Hepatic stellate cell (primary cell): ENCODE measurements at regions not wholly inside any gene's neighbourhood (a gene's known extent, or its start where the extent isn't known, plus 50 kb on each side); places are given as distances from the start of the nearest gene placed in this dataset.

ENCODE experiments used
- DNase-seq: peaks from one replicate; pipeline ENCODE4 v3.0.0; 2011; ENCODE audit warnings: low spot score

DNA sequence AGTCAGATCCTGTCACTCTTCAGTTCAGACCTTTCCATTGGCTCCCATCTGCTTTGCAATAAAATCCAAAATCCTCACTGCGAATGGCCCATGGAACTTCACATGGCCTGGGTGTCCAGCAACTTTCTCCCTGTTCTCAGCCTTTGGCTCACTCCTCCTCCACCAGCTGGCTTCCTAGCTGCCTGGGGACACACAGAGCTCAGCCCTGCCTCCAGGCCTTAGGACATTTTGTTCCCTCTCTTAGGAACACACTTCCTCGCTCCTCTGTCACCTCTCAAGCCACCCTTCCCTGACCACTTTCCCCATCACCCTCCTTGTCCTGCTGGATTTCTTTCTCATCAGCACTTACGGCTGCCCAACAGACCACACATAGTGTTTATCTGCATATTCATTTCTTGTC lies 419.6 kb downstream of the MED13L start:
- DNase-seq: no peak

- DNase-seq: no peak
Observed at GRCh38 chr12:115857160-115857920, 420.2 kb downstream of the MED13L start.

DNA sequence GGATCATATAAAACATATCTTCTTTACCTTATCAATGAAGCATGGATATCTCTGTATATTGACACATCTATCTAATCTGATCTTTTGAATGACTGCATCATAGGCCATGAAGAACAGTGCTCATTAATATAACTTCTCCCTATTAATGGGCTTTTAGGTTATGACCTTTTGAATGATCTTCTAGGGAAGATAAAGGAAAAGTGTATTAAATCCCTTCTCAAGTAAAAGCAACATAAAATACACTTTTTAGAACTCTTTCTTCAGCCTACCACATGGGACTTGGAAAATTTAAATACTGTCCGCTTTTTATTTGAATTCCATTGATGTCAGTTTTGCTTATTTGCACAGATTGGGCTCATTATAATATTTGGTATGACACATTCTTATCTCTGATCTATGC lies 425.4 kb downstream of the MED13L start:
- DNase-seq: no peak

GRCh38 chr12:115850957-115851356 lies 426.5 kb downstream of the MED13L start:
- DNase-seq: no peak

- no peak for DNase-seq
Observed at GRCh38 chr12:115849262-115849943, 428.1 kb downstream of the MED13L start.

GRCh38 chr12:115847398-115847797 lies 430.1 kb downstream of the MED13L start:
- no peak for DNase-seq

GRCh38 chr12:115846516-115846915 lies 431.0 kb downstream of the MED13L start:
- no peak for DNase-seq

GRCh38 chr12:115840159-115840558 lies 437.3 kb downstream of the MED13L start:
- no peak for DNase-seq

- DNase-seq: no peak
Observed at GRCh38 chr12:115838952-115839351, 438.5 kb downstream of the MED13L start.

- no peak for DNase-seq
Observed at GRCh38 chr12:115837220-115837619, 440.3 kb downstream of the MED13L start.

- DNase-seq: no peak
Observed at GRCh38 chr12:115835445-115835844, 442.0 kb downstream of the MED13L start.

DNA sequence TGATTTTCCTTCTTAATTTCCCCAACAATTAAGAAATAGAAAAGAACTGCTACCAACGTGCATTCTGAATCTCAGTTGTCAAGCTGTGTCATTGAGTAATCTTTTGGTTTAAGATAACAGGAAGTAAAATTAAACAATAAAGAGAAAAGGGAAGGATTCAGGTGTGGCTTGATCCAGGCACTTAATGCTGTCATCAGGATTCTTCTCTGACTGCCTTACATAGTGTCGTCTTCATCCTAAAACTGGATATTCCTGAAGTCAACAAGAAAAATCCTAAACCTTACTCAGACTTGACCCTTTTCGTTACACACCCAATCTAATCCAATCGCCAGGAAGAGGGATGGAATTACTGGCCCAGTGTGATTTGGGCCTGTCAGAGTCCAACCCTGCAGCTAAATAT lies 443.8 kb downstream of the MED13L start:
- no peak for DNase-seq

GRCh38 chr12:115830633-115831032 lies 446.9 kb downstream of the MED13L start:
- DNase-seq: no peak

GRCh38 chr12:115830070-115830469 lies 447.4 kb downstream of the MED13L start:
- no peak for DNase-seq

GRCh38 chr12:115828168-115828567 lies 449.3 kb downstream of the MED13L start:
- no peak for DNase-seq

DNA sequence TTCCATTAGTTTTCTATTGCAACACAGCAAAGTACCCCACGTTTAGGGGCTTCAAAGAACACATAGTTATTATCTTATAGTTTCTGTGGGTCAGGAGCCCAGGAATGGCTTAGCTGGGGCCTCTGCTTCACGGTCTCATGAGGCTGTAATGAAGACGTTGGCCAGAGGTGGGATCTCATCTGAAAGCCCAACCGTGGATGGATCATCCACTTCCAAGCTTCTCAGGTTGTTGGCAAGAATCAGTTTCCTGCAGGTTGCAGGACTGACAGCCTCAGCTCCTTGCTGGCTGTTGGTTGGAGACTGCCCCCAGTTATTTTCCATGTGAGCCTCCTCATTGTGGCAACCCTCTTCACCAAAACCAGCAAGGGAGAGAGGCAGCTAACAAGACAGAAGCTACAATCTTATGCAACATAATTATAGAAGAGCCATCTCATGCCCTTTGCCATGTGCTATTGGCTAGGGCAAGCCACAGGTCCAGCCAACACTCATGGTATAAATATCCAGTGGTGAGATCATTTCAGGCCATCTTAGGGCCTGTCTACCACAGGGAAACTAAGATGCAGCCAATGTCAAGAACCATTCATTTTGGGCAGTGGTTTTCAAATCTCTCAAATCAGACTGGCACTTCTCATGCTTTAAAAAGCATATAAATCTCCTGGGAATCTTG lies 452.4 kb downstream of the MED13L start:
- no peak for DNase-seq

- DNase-seq: no peak
Observed at GRCh38 chr12:115823635-115824034, 453.9 kb downstream of the MED13L start.

GRCh38 chr12:115820656-115821055 lies 456.8 kb downstream of the MED13L start:
- DNase-seq: no peak

DNA sequence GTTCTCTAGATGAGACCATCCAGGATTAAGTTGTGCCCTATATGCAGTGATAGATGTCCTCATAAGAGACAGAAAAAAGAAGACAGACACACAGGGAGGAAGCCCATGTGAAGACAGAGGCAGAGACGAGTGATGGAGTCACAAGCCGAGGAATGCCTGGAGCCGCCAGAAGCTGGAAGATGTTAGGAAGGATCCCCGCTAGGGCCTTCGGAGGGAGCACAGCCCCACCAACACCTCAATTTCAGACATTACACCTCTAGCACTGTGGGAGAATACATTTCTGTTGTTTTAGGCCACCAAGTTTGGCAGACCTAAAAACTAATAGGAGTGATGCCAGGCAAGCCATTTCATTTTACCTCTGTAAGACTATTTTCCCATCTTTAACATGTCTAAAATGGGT lies 458.5 kb downstream of the MED13L start:
- no peak for DNase-seq

DNA sequence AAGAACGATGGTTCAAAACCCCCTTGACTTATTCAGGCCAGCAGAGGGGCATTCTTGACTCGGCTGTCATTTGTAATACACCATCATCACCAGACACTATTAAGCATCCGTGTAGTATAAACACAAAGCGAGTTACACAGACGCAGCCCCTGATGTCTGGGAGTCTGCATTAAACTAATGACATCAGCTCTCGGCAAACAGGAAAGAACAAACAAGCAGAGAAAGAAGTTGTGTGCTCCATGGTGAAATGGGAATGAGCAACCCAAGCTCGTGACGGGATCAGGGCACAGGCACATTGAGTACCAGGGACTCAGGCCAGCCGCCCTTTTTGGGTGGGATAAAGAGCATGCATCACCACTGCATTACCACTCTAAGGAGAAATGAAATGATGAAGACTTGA lies 460.1 kb downstream of the MED13L start:
- no peak for DNase-seq

DNA sequence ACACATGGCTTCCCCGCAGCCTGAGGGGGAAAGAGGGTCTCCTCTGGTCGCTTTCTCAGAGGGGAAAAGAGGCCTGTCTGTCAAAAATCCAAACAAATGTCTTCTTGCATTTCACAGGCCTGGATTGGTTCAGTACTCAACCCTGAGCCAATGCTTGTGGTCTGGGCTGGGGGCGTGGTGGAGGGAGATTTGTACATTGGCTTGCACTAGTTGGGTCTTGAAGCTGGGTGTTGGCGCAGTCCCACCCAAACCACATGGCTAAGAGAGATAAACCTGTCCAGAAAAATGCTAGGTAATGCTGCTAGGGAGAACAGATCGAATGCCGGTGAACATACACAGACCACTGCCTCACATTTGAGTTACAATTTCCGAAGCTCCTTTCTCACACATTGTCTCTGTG lies 461.6 kb downstream of the MED13L start:
- DNase-seq: no peak

- no peak for DNase-seq
Observed at GRCh38 chr12:115813256-115813655, 464.2 kb downstream of the MED13L start.

GRCh38 chr12:115811929-115812328 lies 465.6 kb downstream of the MED13L start:
- no peak for DNase-seq
